SK-N-SH treated with all-trans-retinoic acid at 6 μM for 48 hours (cell line): ENCODE measurements at regions not wholly inside any gene's neighbourhood (a gene's known extent, or its start where the extent isn't known, plus 50 kb on each side); places are given as distances from the start of the nearest gene placed in this dataset.

Experiments
- ATAC-seq: fragments of 200-7000 bp; cut with Tn5 transposase; 3 replicates; pipeline ENCODE4 v1.9.1; 2020; ENCODE audit warnings: mild to moderate bottlenecking, moderate library complexity
- ARNTL ChIP-seq: fragments of 450-650 bp; formaldehyde crosslinking; IDR thresholded peaks from 2 replicates; pipeline ENCODE4 v1.5.0; 2020; ENCODE audit warnings: low read depth, mild to moderate bottlenecking, moderate library complexity, borderline replicate concordance
- CREB5 ChIP-seq: fragments of 250-450 bp; sonication (Bioruptor Pico); IDR thresholded peaks from 2 replicates; pipeline ENCODE4 v1.5.1; 2020; ENCODE audit warnings: low read depth, mild to moderate bottlenecking, moderate library complexity
- CSDC2 ChIP-seq: fragments of 250-450 bp; sonication (Bioruptor Pico); IDR thresholded peaks from 2 replicates; pipeline ENCODE4 v1.5.0; 2020; ENCODE audit warnings: mild to moderate bottlenecking, moderate library complexity
- CSRNP3 ChIP-seq: fragments of 250-450 bp; sonication (Bioruptor Pico); IDR thresholded peaks from 2 replicates; pipeline ENCODE4 v1.5.1; 2021; ENCODE audit warnings: mild to moderate bottlenecking, moderate library complexity
- ESRRG ChIP-seq: fragments of 250-450 bp; sonication (Bioruptor Pico); IDR thresholded peaks from 2 replicates; pipeline ENCODE4 v1.6.1; 2021; ENCODE audit warnings: mild to moderate bottlenecking
- GLIS3 ChIP-seq: fragments of 250-450 bp; sonication (Bioruptor Pico); IDR thresholded peaks from 2 replicates; pipeline ENCODE4 v1.5.0; 2020; ENCODE audit warnings: mild to moderate bottlenecking, moderate library complexity
- ISL1 ChIP-seq: fragments of 250-450 bp; sonication (Bioruptor Pico); IDR thresholded peaks from 2 replicates; pipeline ENCODE4 v2.1.2; 2022; ENCODE audit warnings: mild to moderate bottlenecking, moderate library complexity
- OSR1 ChIP-seq: fragments of 250-450 bp; sonication (Bioruptor Pico); IDR thresholded peaks from 2 replicates; pipeline ENCODE4 v1.8.0; 2022; ENCODE audit warnings: moderate library complexity, mild to moderate bottlenecking, inconsistent platforms
- PATZ1 ChIP-seq: fragments of 250-450 bp; sonication (Bioruptor Pico); IDR thresholded peaks from 2 replicates; pipeline ENCODE4 v1.8.0; 2020; ENCODE audit warnings: mild to moderate bottlenecking, moderate library complexity, borderline replicate concordance
- POU6F1 ChIP-seq: fragments of 250-450 bp; sonication (Bioruptor Pico); IDR thresholded peaks from 2 replicates; pipeline ENCODE4 v1.8.0; 2021; ENCODE audit warnings: low read depth, mild to moderate bottlenecking, moderate library complexity, borderline replicate concordance
- PPARA ChIP-seq: fragments of 250-450 bp; sonication (Bioruptor Pico); IDR thresholded peaks from 2 replicates; pipeline ENCODE4 v1.5.0; 2020; ENCODE audit warnings: mild to moderate bottlenecking, borderline replicate concordance
- RARB ChIP-seq: fragments of 250-450 bp; sonication (Bioruptor Pico); IDR thresholded peaks from 2 replicates; pipeline ENCODE4 v1.8.0; 2021; ENCODE audit warnings: mild to moderate bottlenecking, moderate library complexity
- SNAI2 ChIP-seq: fragments of 250-450 bp; sonication (Bioruptor Pico); IDR thresholded peaks from 2 replicates; pipeline ENCODE4 v1.5.0; 2020; ENCODE audit warnings: mild to moderate bottlenecking, moderate library complexity
- TCF4 ChIP-seq: fragments of 250-450 bp; sonication (Bioruptor Pico); IDR thresholded peaks from 2 replicates; pipeline ENCODE4 v1.8.0; 2021; ENCODE audit warnings: mild to moderate bottlenecking, moderate library complexity, borderline replicate concordance
- TOX ChIP-seq: fragments of 250-450 bp; sonication (Bioruptor Pico); IDR thresholded peaks from 2 replicates; pipeline ENCODE4 v1.8.0; 2021; ENCODE audit warnings: mild to moderate bottlenecking, moderate library complexity, borderline replicate concordance
- ZC3H10 ChIP-seq: fragments of 250-450 bp; sonication (Bioruptor Pico); IDR thresholded peaks from 2 replicates; pipeline ENCODE4 v1.5.1; 2021; ENCODE audit warnings: mild to moderate bottlenecking, moderate library complexity
- ZFP3 ChIP-seq: fragments of 250-450 bp; sonication (Bioruptor Pico); IDR thresholded peaks from 2 replicates; pipeline ENCODE4 v1.5.0; 2020; ENCODE audit warnings: mild to moderate bottlenecking, moderate library complexity
- ZFP30 ChIP-seq: fragments of 450-650 bp; formaldehyde crosslinking; IDR thresholded peaks from 2 replicates; pipeline ENCODE4 v1.5.0; 2022; ENCODE audit warnings: mild to moderate bottlenecking, moderate library complexity
- ZNF565 ChIP-seq: fragments of 450-650 bp; formaldehyde crosslinking; conservative IDR thresholded peaks from 2 replicates; pipeline ENCODE4 v1.5.0; 2020; ENCODE audit warnings: low read depth, mild to moderate bottlenecking, moderate library complexity
- ZNF70 ChIP-seq: fragments of 450-650 bp; formaldehyde crosslinking; IDR thresholded peaks from 2 replicates; pipeline ENCODE4 v1.5.0; 2020; ENCODE audit warnings: mild to moderate bottlenecking, moderate library complexity
- ZNF8 ChIP-seq: fragments of 450-650 bp; formaldehyde crosslinking; IDR thresholded peaks from 2 replicates; pipeline ENCODE4 v1.5.0; 2020; ENCODE audit warnings: mild to moderate bottlenecking, moderate library complexity

- ATAC-seq: no peak
- TF ChIP-seq RARB (CRISPR knock-in tag) (no peak), ESRRG (CRISPR knock-in tag) (no peak), ZFP3 (CRISPR knock-in tag) (no peak), CREB5 (CRISPR knock-in tag) (no peak), ARNTL (CRISPR knock-in tag) (no peak), CSDC2 (CRISPR knock-in tag) (no peak), SNAI2 (CRISPR knock-in tag) (no peak), TCF4 (no peak), CSRNP3 (no peak), ZC3H10 (CRISPR knock-in tag) (no peak), PATZ1 (CRISPR knock-in tag) (no peak), PPARA (CRISPR knock-in tag) (no peak), ZNF70 (CRISPR knock-in tag) (no peak), ZNF565 (CRISPR knock-in tag) (no peak), ZFP30 (CRISPR knock-in tag) (no peak)
These were observed 533.6 kb downstream of the RNF144B start for GRCh38 chr6:18920701-18921100.

- TF ChIP-seq ZFP30 (CRISPR knock-in tag) (no peak), RARB (CRISPR knock-in tag) (no peak), PATZ1 (CRISPR knock-in tag) (no peak), SNAI2 (CRISPR knock-in tag) (no peak), ZNF565 (CRISPR knock-in tag) (no peak)
- ATAC-seq: no peak
These were observed 543.9 kb downstream of the RNF144B start for GRCh38 chr6:18931086-18931485.

GRCh38 chr6:18958146-18958545, 571.0 kb downstream of the RNF144B start:
- no peak for TF ChIP-seq ISL1 (CRISPR knock-in tag)
- TF ChIP-seq CREB5 (CRISPR knock-in tag): no peak
- no peak for ATAC-seq

GRCh38 chr6:18961566-18961965, 574.4 kb downstream of the RNF144B start:
- no peak for TF ChIP-seq GLIS3 (CRISPR knock-in tag)
- no peak for TF ChIP-seq CSRNP3
- TF ChIP-seq PPARA (CRISPR knock-in tag): no peak
- TF ChIP-seq RARB (CRISPR knock-in tag): no peak
- no peak for TF ChIP-seq PATZ1 (CRISPR knock-in tag)
- TF ChIP-seq ESRRG (CRISPR knock-in tag): no peak
- TF ChIP-seq ZNF8 (CRISPR knock-in tag): no peak
- TF ChIP-seq POU6F1 (CRISPR knock-in tag): no peak
- TF ChIP-seq TOX: no peak
- TF ChIP-seq OSR1 (CRISPR knock-in tag): no peak
- TF ChIP-seq ZNF565 (CRISPR knock-in tag): no peak
- no peak for TF ChIP-seq ARNTL (CRISPR knock-in tag)
- TF ChIP-seq CSDC2 (CRISPR knock-in tag): no peak

More at GRCh38 chr6:18961566-18961965, 574.4 kb downstream of the RNF144B start:
- no peak for ATAC-seq
